HepG2 (cell line): ENCODE measurements at regions not wholly inside any gene's neighbourhood (a gene's known extent, or its start where the extent isn't known, plus 50 kb on each side); places are given as distances from the start of the nearest gene placed in this dataset.

Experiments
- ATAC-seq: fragments of 200-7000 bp; cut with Tn5 transposase; 3 replicates; pipeline ENCODE4 v1.9.1; 2020; ENCODE audit warnings: mild to moderate bottlenecking, moderate library complexity
- BruUV-seq: library from RNA; stranded (reverse); fragments of 400-500 nt; replicated peaks from 2 replicates; lab custom pipeline; 2021; lab: Mats Ljungman, UMichigan
- CTCF ChIA-PET: fragments of 300-600 bp; formaldehyde crosslinking; extraction: SDS; loops from one replicate; lab custom pipeline; 2021; ENCODE audit warnings: low total read pairs, inconsistent platforms, low intra/inter-chr PET ratio; lab: Yijun Ruan, JAX
- POLR2A ChIA-PET: fragments of 350-600 bp; sonication (Branson Sonifier 250); formaldehyde crosslinking; loops from one replicate; lab custom pipeline; 2020; ENCODE audit warnings: antibody characterized with exemption, inconsistent platforms; lab: Yijun Ruan, JAX
- DNase-seq: peaks from one replicate; pipeline ENCODE4 v3.0.0-alpha.2; 2015; ENCODE audit warnings: low spot score
- FAIRE-seq: peaks from 3 replicates; lab custom pipeline; 2011; peaks lifted over from hg19 to GRCh38; lab: Jason Lieb, UNC
- H2AFZ ChIP-seq: one replicate; pipeline ENCODE4 v1.6.1; 2011; ENCODE audit warnings: low read length, inconsistent platforms
- H3K27ac ChIP-seq: fragments of 300-600 bp; 3 replicates; pipeline ENCODE4 v1.8.0; 2011; ENCODE audit warnings: mixed run types, mild to moderate bottlenecking, mixed read lengths, low read length, inconsistent platforms; ENCODE audit not compliant: insufficient read depth; ENCODE audit errors: extremely low read length
- H3K27me3 ChIP-seq, 2 experiments: fragments of 200-600 bp in 1 of 2; 2 replicates in 1 of 2; 3 replicates in 1 of 2; pipeline versions ENCODE4 v1.6.0 to v1.8.0; 2011; ENCODE audit warnings: low read length in 2 of 2, mild to moderate bottlenecking in 2 of 2, moderate library complexity in 2 of 2, inconsistent platforms in 1 of 2; ENCODE audit not compliant: insufficient read depth in 2 of 2, control insufficient read depth in 1 of 2
- H3K36me3 ChIP-seq, 2 experiments: fragments of 200-600 bp in 1 of 2; replicated peaks in 1 of 2; 2 replicates in 1 of 2; 3 replicates in 1 of 2; pipeline versions ENCODE4 v1.5.1 to v1.8.0; 2011; ENCODE audit warnings: low read length in 2 of 2, inconsistent platforms in 1 of 2; ENCODE audit not compliant: insufficient read depth in 2 of 2, control insufficient read depth in 1 of 2
- H3K4me1 ChIP-seq: 2 replicates; pipeline ENCODE4 v1.5.1; 2012; ENCODE audit warnings: low read length, inconsistent platforms; ENCODE audit not compliant: insufficient read depth
- H3K4me2 ChIP-seq: 2 replicates; pipeline ENCODE4 v1.6.0; 2011; ENCODE audit warnings: low read depth, low read length, inconsistent platforms
- H3K4me3 ChIP-seq, 3 experiments: fragments of 200-600 bp in 1 of 3; sonication (generic), shearing (Covaris generic) in 1 of 3; replicated peaks in 1 of 3; 2 replicates each; pipeline ENCODE4 v1.5.1; 2011 to 2016; ENCODE audit warnings: low read length in 3 of 3, inconsistent platforms in 2 of 3, low read depth in 2 of 3, mild to moderate bottlenecking in 2 of 3, control low read depth in 1 of 3, mixed read lengths in 1 of 3; ENCODE audit not compliant: insufficient read depth in 1 of 3
- H3K79me2 ChIP-seq: one replicate; pipeline ENCODE4 v1.6.1; 2011; ENCODE audit warnings: low read length, inconsistent platforms; ENCODE audit not compliant: insufficient read depth
- H3K9ac ChIP-seq: 2 replicates; pipeline ENCODE4 v1.6.0; 2011; ENCODE audit warnings: mild to moderate bottlenecking, low read depth, low read length, inconsistent platforms; ENCODE audit not compliant: insufficient read depth
- H3K9me3 ChIP-seq: 2 replicates; pipeline ENCODE4 v1.5.1; 2012; ENCODE audit warnings: mild to moderate bottlenecking, low read length
- H4K20me1 ChIP-seq: 2 replicates; pipeline ENCODE4 v1.6.0; 2011; ENCODE audit warnings: inconsistent platforms, mild to moderate bottlenecking, low read length, moderate library complexity; ENCODE audit not compliant: insufficient read depth
- CTCF ChIP-seq: sonication (generic); formaldehyde crosslinking; IDR thresholded peaks from 2 replicates; pipeline ENCODE4 v1.5.0; 2020; ENCODE audit warnings: mild to moderate bottlenecking, missing genetic modification reagents, moderate library complexity
- STAG1 ChIP-seq: sonication (generic); formaldehyde crosslinking; IDR thresholded peaks from 2 replicates; pipeline ENCODE4 v1.4.0; 2020; ENCODE audit warnings: missing genetic modification reagents
- ZKSCAN5 ChIP-seq: sonication (generic); formaldehyde crosslinking; IDR thresholded peaks from 2 replicates; pipeline ENCODE4 v1.5.1; 2020; ENCODE audit warnings: mild to moderate bottlenecking, missing genetic modification reagents
- WGBS: methylation state at CpG from one replicate; pipeline ENCODE4 v1.1.6; 2017; ENCODE audit warnings: low lambda C conversion rate; 5-methylcytosine and 5-hydroxymethylcytosine counted together
- in situ Hi-C: cut with HindIII; loops from 2 replicates; pipeline ENCODE4 v1.10.0; 2017; ENCODE audit warnings: low pct_unique_long_range_greater_than_20kb; ENCODE audit not compliant: extremely low pct_ligation_motif_present
- intact Hi-C: fragments of 100-400 bp; cut with micrococcal nuclease; formaldehyde crosslinking; loops from one replicate; pipeline ENCODE4 v1.10.0; 2022; ENCODE audit not compliant: unreplicated experiment
- TF ChIP-seq, protein P1 (sequence below): sonication (generic); formaldehyde crosslinking; IDR thresholded peaks from 2 replicates; pipeline ENCODE4 v1.4.0; 2020; ENCODE audit warnings: missing genetic modification reagents

- TF ChIP-seq, protein P1, sequence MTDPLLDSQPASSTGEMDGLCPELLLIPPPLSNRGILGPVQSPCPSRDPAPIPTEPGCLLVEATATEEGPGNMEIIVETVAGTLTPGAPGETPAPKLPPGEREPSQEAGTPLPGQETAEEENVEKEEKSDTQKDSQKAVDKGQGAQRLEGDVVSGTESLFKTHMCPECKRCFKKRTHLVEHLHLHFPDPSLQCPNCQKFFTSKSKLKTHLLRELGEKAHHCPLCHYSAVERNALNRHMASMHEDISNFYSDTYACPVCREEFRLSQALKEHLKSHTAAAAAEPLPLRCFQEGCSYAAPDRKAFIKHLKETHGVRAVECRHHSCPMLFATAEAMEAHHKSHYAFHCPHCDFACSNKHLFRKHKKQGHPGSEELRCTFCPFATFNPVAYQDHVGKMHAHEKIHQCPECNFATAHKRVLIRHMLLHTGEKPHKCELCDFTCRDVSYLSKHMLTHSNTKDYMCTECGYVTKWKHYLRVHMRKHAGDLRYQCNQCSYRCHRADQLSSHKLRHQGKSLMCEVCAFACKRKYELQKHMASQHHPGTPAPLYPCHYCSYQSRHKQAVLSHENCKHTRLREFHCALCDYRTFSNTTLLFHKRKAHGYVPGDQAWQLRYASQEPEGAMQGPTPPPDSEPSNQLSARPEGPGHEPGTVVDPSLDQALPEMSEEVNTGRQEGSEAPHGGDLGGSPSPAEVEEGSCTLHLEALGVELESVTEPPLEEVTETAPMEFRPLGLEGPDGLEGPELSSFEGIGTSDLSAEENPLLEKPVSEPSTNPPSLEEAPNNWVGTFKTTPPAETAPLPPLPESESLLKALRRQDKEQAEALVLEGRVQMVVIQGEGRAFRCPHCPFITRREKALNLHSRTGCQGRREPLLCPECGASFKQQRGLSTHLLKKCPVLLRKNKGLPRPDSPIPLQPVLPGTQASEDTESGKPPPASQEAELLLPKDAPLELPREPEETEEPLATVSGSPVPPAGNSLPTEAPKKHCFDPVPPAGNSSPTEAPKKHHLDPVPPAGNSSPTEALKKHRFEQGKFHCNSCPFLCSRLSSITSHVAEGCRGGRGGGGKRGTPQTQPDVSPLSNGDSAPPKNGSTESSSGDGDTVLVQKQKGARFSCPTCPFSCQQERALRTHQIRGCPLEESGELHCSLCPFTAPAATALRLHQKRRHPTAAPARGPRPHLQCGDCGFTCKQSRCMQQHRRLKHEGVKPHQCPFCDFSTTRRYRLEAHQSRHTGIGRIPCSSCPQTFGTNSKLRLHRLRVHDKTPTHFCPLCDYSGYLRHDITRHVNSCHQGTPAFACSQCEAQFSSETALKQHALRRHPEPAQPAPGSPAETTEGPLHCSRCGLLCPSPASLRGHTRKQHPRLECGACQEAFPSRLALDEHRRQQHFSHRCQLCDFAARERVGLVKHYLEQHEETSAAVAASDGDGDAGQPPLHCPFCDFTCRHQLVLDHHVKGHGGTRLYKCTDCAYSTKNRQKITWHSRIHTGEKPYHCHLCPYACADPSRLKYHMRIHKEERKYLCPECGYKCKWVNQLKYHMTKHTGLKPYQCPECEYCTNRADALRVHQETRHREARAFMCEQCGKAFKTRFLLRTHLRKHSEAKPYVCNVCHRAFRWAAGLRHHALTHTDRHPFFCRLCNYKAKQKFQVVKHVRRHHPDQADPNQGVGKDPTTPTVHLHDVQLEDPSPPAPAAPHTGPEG (CRISPR knock-in tag): no peak
- 0 out of 2 replicates have a peak, but pooled peaks have one; percentile 18 for TF ChIP-seq STAG1 (CRISPR knock-in tag)
- TF ChIP-seq ZKSCAN5 (CRISPR knock-in tag): no peak
- 0 out of 2 replicates have a peak, but pooled peaks have one; percentile 19 for TF ChIP-seq CTCF (CRISPR knock-in tag)
- no peak overlapping the region for H3K9ac ChIP-seq
- H2AFZ ChIP-seq: no peak overlapping the region
- H3K4me3 ChIP-seq: no peak overlapping the region
- H3K27ac ChIP-seq: no peak overlapping the region
- no peaks in the 10 kb centered on the region for H3K79me2 ChIP-seq
- DNase-seq (no peak), FAIRE-seq (no peak), ATAC-seq (peak; percentile 35; the same call in 1 of the 3 replicates)
- ChIA-PET POLR2A (no interaction called here), CTCF (no interaction called here)
- H3K4me1 ChIP-seq: no peaks in the 10 kb centered on the region
- intact Hi-C loops: no loop called here
- no peaks in the 10 kb centered on the region for H3K9me3 ChIP-seq
- H3K4me2 ChIP-seq: no peak overlapping the region
- in situ Hi-C loops: no loop called here
- H4K20me1 ChIP-seq: no peaks in the 10 kb centered on the region
- no peaks in the 10 kb centered on the region for H3K27me3 ChIP-seq
- no peaks in the 10 kb centered on the region for H3K36me3 ChIP-seq
- BruUV-seq: no TSS peak
- WGBS: 0% methylated on average over 1 of the region's 1 CpG
Observed at GRCh38 chr1:221839321-221839720, 97.4 kb upstream of the DUSP10 start.
